ENCODE measurements at regions not wholly inside any gene's neighbourhood (a gene's known extent, or its start where the extent isn't known, plus 50 kb on each side); places are given as distances from the start of the nearest gene placed in this dataset.

GRCh38 chr12:33093534-33093933, 197.0 kb upstream of the PKP2 start:
- TF ChIP-seq EZH2 (IDR thresholded peaks at IDR 0.05; ENCODE audit: borderline replicate concordance), result no peak
- TF ChIP-seq CTCF (IDR thresholded peaks at IDR 0.05; ENCODE audit: poor library complexity), result no peak
- TF ChIP-seq EZH2phosphoT487 (IDR thresholded peaks at IDR 0.05; ENCODE audit: low read depth, severe bottlenecking, unreplicated experiment), result no peak

All from hepatocyte (in vitro differentiated cells).